Astrocyte (in vitro differentiated cells and primary cell): ENCODE measurements at regions not wholly inside any gene's neighbourhood (a gene's known extent, or its start where the extent isn't known, plus 50 kb on each side); places are given as distances from the start of the nearest gene placed in this dataset.
"Not testable (repeated sequence)": the region's sequence is repeated elsewhere in the genome, so short reads cannot be mapped to it uniquely, and the experiment has no call there.

ENCODE experiments used
- DNase-seq: peaks from one replicate; pipeline ENCODE4 v3.0.0-alpha.2; 2010; ENCODE audit warnings: low read depth
- FAIRE-seq: peaks from 2 replicates; lab custom pipeline; 2011; peaks lifted over from hg19 to GRCh38; lab: Jason Lieb, UNC
- H2AFZ ChIP-seq: 2 replicates; pipeline ENCODE4 v1.6.0; 2012; ENCODE audit warnings: low read depth, low read length, inconsistent platforms
- H3K27ac ChIP-seq: 2 replicates; pipeline ENCODE4 v1.5.1; 2011; ENCODE audit warnings: low read depth, low read length, inconsistent platforms
- H3K27me3 ChIP-seq: 2 replicates; pipeline ENCODE4 v1.6.0; 2011; ENCODE audit warnings: low read length, inconsistent platforms; ENCODE audit not compliant: insufficient read depth
- H3K36me3 ChIP-seq: 2 replicates; pipeline ENCODE4 v1.5.1; 2011; ENCODE audit warnings: low read length, inconsistent platforms; ENCODE audit not compliant: insufficient read depth
- H3K4me1 ChIP-seq: 2 replicates; pipeline ENCODE4 v1.5.1; 2011; ENCODE audit warnings: low read length, inconsistent platforms; ENCODE audit not compliant: insufficient read depth
- H3K4me2 ChIP-seq: 2 replicates; pipeline ENCODE4 v1.6.0; 2012; ENCODE audit warnings: low read length, inconsistent platforms
- H3K4me3 ChIP-seq: 2 replicates; pipeline ENCODE4 v1.5.1; 2011; ENCODE audit warnings: low read depth, mild to moderate bottlenecking, low read length, inconsistent platforms; ENCODE audit not compliant: insufficient read depth
- H3K79me2 ChIP-seq: 2 replicates; pipeline ENCODE4 v1.6.0; 2012; ENCODE audit warnings: mild to moderate bottlenecking, low read length, inconsistent platforms; ENCODE audit not compliant: insufficient read depth
- H3K9ac ChIP-seq: 2 replicates; pipeline ENCODE4 v1.6.0; 2012; ENCODE audit warnings: mild to moderate bottlenecking, low read length, inconsistent platforms
- H3K9me3 ChIP-seq: 2 replicates; pipeline ENCODE4 v1.5.1; 2012; ENCODE audit warnings: low read depth, mild to moderate bottlenecking, low read length, inconsistent platforms; ENCODE audit not compliant: insufficient read depth
- H4K20me1 ChIP-seq: 2 replicates; pipeline ENCODE4 v1.6.0; 2012; ENCODE audit warnings: low read length, inconsistent platforms; ENCODE audit not compliant: insufficient read depth
- H3K27ac Mint-ChIP-seq: one replicate; pipeline ENCODE4 v1.8.0; 2021; ENCODE audit warnings: mild to moderate bottlenecking, mixed read lengths; ENCODE audit not compliant: unreplicated experiment
- H3K27me3 Mint-ChIP-seq: one replicate; pipeline ENCODE4 v1.8.0; 2021; ENCODE audit warnings: low read depth, mixed read lengths; ENCODE audit not compliant: unreplicated experiment
- H3K36me3 Mint-ChIP-seq: one replicate; pipeline ENCODE4 v1.8.0; 2021; ENCODE audit warnings: low read depth, mixed read lengths; ENCODE audit not compliant: unreplicated experiment
- H3K4me1 Mint-ChIP-seq: one replicate; pipeline ENCODE4 v1.8.0; 2021; ENCODE audit warnings: low read depth, mixed read lengths; ENCODE audit not compliant: unreplicated experiment
- H3K4me3 Mint-ChIP-seq: one replicate; pipeline ENCODE4 v1.8.0; 2021; ENCODE audit warnings: mild to moderate bottlenecking, moderate library complexity, mixed read lengths; ENCODE audit not compliant: unreplicated experiment
- H3K9me3 Mint-ChIP-seq: one replicate; pipeline ENCODE4 v1.8.0; 2021; ENCODE audit warnings: mild to moderate bottlenecking, mixed read lengths; ENCODE audit not compliant: unreplicated experiment
- EZH2 ChIP-seq: IDR thresholded peaks from 2 replicates; pipeline ENCODE4 v1.6.1; 2012; ENCODE audit warnings: mild to moderate bottlenecking, low read length, inconsistent platforms; ENCODE audit not compliant: insufficient read depth
- TF ChIP-seq, protein P1 (sequence below): IDR thresholded peaks from 2 replicates; pipeline ENCODE4 v1.5.1; 2011; ENCODE audit warnings: low read depth, mild to moderate bottlenecking, inconsistent platforms, low read length, moderate library complexity; ENCODE audit not compliant: insufficient read depth

- Mint-ChIP-seq H3K4me3 (no peak overlapping the region), H3K36me3 (no peaks in the 10 kb centered on the region), H3K4me1 (no peaks in the 10 kb centered on the region), H3K9me3 (peaks cover 7% of the 10 kb centered on the region), H3K27ac (no peak overlapping the region), H3K27me3 (no peaks in the 10 kb centered on the region)
- no peak for DNase-seq
- no peak overlapping the region for H3K4me3 ChIP-seq
- H3K4me1 ChIP-seq, result no peaks in the 10 kb centered on the region
- no peaks in the 10 kb centered on the region for H3K27me3 ChIP-seq
- H3K4me2 ChIP-seq, result no peak overlapping the region
- no peak overlapping the region for H3K9ac ChIP-seq
- H3K79me2 ChIP-seq, result no peaks in the 10 kb centered on the region
- H3K36me3 ChIP-seq, result no peaks in the 10 kb centered on the region
- TF ChIP-seq EZH2, result no peak
- TF ChIP-seq, protein P1, sequence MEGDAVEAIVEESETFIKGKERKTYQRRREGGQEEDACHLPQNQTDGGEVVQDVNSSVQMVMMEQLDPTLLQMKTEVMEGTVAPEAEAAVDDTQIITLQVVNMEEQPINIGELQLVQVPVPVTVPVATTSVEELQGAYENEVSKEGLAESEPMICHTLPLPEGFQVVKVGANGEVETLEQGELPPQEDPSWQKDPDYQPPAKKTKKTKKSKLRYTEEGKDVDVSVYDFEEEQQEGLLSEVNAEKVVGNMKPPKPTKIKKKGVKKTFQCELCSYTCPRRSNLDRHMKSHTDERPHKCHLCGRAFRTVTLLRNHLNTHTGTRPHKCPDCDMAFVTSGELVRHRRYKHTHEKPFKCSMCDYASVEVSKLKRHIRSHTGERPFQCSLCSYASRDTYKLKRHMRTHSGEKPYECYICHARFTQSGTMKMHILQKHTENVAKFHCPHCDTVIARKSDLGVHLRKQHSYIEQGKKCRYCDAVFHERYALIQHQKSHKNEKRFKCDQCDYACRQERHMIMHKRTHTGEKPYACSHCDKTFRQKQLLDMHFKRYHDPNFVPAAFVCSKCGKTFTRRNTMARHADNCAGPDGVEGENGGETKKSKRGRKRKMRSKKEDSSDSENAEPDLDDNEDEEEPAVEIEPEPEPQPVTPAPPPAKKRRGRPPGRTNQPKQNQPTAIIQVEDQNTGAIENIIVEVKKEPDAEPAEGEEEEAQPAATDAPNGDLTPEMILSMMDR, result no peak
- no peak overlapping the region for H3K27ac ChIP-seq
- H3K9me3 ChIP-seq, result no peaks in the 10 kb centered on the region
- no peaks in the 10 kb centered on the region for H4K20me1 ChIP-seq
- no peak for FAIRE-seq
- no peak overlapping the region for H2AFZ ChIP-seq
These were observed 245.6 kb upstream of the CDH2 start for GRCh38 chr18:28422577-28422976.

- H3K27ac Mint-ChIP-seq, H3K4me1 Mint-ChIP-seq, DNase-seq, H3K27me3 Mint-ChIP-seq, H3K27ac ChIP-seq, H3K4me1 ChIP-seq, FAIRE-seq, H3K4me3 ChIP-seq, H3K9ac ChIP-seq, H3K79me2 ChIP-seq, H2AFZ ChIP-seq, H3K4me3 Mint-ChIP-seq, H4K20me1 ChIP-seq, H3K36me3 ChIP-seq, H3K9me3 Mint-ChIP-seq, H3K36me3 Mint-ChIP-seq, H3K27me3 ChIP-seq, H3K9me3 ChIP-seq, H3K4me2 ChIP-seq: not testable (repeated sequence)
These were observed 245.0 kb upstream of the CDH2 start for GRCh38 chr18:28421950-28422349.

GRCh38 chr18:28412521-28412920, 235.6 kb upstream of the CDH2 start:
- Histone ChIP-seq H3K9ac (no peak overlapping the region), H3K27me3 (no peaks in the 10 kb centered on the region), H3K4me3 (no peak overlapping the region), H3K79me2 (no peaks in the 10 kb centered on the region), H3K9me3 (no peaks in the 10 kb centered on the region), H3K4me2 (peak overlapping the region; percentile 23), H3K27ac (no peak overlapping the region), H4K20me1 (no peaks in the 10 kb centered on the region), H2AFZ (no peak overlapping the region), H3K36me3 (no peaks in the 10 kb centered on the region), H3K4me1 (no peaks in the 10 kb centered on the region)
- H3K36me3 Mint-ChIP-seq, result no peaks in the 10 kb centered on the region
- peaks cover 22% of the 10 kb centered on the region for H3K4me1 Mint-ChIP-seq
- no peaks in the 10 kb centered on the region for H3K27me3 Mint-ChIP-seq
- DNase-seq (peak; percentile 55), FAIRE-seq (no peak)
- H3K9me3 Mint-ChIP-seq, result no peaks in the 10 kb centered on the region
- no peak overlapping the region for H3K4me3 Mint-ChIP-seq
- TF ChIP-seq EZH2, result no peak
- TF ChIP-seq, protein P1, result no peak
- peak overlapping the region; percentile 45 for H3K27ac Mint-ChIP-seq
